Sigmoid colon (tissue), 3 donors: ENCODE measurements at regions not wholly inside any gene's neighbourhood (a gene's known extent, or its start where the extent isn't known, plus 50 kb on each side); places are given as distances from the start of the nearest gene placed in this dataset.

Experiments
- CTCF ChIP-seq, 4 experiments: fragments of 450-650 bp in 3 of 4; fragments of 200-600 bp in 1 of 4; IDR thresholded peaks; one replicate each; pipeline ENCODE4 v1.5.1; 2016 to 2019; ENCODE audit warnings: antibody characterized with exemption in 4 of 4, mild to moderate bottlenecking in 3 of 4, moderate library complexity in 2 of 4
- POLR2A ChIP-seq, 2 donors: fragments of 450-650 bp; IDR thresholded peaks; one replicate each; pipeline ENCODE4 v1.6.1; 2016; ENCODE audit warnings: antibody characterized with exemption in 2 of 2, mild to moderate bottlenecking in 2 of 2, moderate library complexity in 2 of 2

- no peak for TF ChIP-seq CTCF (IDR thresholded peaks at IDR 0.05)
- TF ChIP-seq POLR2A (IDR thresholded peaks at IDR 0.05): no peak
Measured at GRCh38 chr1:219798283-219799030, 129.9 kb downstream of the SLC30A10 start.
